IPS-NIHi11 (cell line): ENCODE measurements at regions not wholly inside any gene's neighbourhood (a gene's known extent, or its start where the extent isn't known, plus 50 kb on each side); places are given as distances from the start of the nearest gene placed in this dataset.
"Not testable (repeated sequence)": the region's sequence is repeated elsewhere in the genome, so short reads cannot be mapped to it uniquely, and the experiment has no call there.

Experiments
- DNase-seq: peaks from one replicate; pipeline ENCODE4 v3.0.0; 2012; ENCODE audit warnings: mixed read lengths, low spot score

GRCh38 chr16:31581065-31581464 is 53.4 kb downstream of the AHSP start:
- not testable (repeated sequence) for DNase-seq

GRCh38 chr16:31601737-31602384 is 74.2 kb downstream of the AHSP start:
- DNase-seq = not testable (repeated sequence)

DNA sequence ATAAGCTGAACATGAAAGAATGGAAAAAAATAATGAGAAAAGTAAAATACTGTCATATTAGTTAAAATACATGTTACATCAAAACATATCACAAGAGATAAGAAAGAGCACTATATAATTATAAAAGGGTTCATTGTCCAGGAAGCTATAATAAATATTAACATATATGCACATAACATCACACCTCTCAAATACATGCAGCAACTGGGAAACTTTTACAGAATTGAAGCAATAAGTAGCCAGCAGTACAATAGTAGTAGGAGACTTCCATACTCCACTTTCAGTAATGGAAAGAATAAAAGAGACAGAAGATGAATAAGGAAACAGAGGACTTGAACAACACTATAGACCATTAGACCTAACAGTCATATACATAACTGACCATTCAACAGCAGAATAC is 90.4 kb downstream of the AHSP start:
- no peak for DNase-seq

- no peak for DNase-seq
Observed at GRCh38 chr16:31636433-31636832, 108.7 kb downstream of the AHSP start.

DNA sequence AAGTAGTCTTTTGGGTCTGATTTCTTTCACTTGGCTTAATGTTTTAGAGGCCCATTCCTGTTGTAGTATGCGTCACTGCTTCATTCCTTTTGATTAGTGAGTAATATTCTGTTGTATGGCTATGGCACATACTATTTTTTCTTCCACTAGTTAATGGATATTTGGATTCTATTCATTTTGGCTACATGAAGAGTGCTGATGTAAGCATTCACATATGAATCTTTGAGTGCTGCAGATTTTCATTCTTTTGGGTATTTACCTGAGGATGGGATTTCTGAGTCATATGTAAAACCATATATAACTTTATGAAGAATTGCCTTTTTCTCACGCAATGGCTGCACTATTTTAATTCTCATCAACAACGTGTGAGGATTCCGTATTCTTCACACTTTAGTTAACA is 113.6 kb downstream of the AHSP start:
- DNase-seq = no peak

- DNase-seq = not testable (repeated sequence)
Observed at GRCh38 chr16:31655674-31656073, 128.0 kb downstream of the AHSP start.

DNA sequence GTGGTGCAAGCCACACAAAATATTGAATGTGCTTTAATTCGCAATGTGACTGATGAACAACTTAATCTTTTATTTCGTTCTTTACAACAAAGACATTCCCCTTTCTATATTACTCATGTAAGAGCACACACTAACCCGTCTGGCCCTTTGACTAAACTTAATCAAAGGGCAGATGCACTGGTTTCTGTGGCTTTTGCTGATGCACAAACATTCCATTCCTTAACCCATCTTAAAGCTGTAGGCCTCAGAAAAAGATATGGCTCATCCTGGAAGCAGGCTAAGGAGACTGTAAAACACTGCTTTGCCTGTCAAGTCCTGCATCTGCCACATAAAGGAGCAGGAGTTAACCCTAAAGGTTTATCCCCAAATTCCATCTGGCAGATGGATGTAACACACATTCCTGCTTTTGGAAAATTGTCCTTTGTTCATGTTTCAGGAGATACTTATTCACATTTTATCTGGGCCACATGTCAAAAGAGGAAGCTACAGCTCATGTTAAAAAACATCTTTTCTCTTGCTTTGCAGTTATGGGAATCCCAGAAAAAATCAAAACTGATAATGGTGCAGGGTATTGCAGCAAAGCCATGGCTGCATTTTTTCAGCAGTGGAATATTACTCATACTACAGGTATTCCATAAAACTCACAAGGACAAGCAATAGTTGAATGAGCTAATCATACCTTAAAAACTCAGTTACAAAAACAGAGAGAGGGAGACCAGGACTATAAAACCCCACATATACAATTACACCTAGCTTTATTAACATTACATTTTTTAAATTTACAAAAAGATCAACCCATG is 137.2 kb downstream of the AHSP start:
- no peak for DNase-seq

DNA sequence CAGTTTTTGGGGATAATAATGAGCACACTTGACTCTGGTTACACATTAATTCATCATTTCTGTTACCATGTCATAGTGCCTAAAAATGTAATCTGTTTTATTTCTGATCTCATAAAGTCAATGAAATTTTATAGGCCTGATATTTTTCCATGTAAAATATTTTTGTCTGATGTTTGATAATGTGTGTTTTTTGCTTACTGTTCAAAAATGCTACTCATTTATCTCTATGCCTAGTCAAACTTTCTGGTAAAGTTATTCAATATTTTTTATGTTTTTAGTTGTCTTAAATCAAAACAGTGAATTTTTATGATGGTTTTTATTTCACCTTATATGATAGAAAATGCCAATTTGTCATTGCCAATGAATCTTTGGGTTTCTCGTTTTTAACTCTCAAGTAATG is 147.0 kb downstream of the AHSP start:
- DNase-seq = no peak

GRCh38 chr16:31676731-31677130 is 149.0 kb downstream of the AHSP start:
- DNase-seq = no peak

DNA sequence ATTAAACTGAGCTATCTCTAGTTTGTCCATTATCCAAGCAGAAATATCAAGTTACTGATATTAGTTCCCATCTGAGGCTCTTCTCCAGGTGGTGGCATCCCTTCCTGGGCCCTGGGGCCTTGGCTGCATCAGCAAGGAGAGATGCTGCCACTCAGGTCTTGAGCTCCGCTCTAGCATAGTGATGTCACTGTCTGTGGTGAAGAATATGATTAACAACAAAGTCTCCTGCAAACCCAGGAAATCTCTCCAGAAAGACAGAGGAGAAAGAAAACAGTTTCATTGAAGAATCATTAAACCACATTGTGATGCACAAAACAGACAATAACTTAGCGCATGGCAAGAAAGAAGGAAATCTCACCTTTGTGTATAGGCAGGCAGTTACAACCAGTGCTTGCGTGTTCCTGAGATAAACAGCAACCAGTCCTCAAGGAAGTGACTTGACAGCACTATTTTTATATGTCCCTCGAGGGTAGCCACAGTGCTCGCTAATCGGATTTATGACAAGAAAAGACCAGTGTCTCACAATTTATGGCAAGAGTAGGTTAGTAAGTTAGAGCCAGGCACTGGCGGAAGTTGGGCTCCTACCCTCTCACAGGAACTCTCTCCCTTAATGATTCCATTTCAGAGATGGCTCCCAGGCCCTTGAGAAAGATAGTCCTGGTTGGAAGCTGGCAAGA is 151.1 kb downstream of the AHSP start:
- DNase-seq = no peak

DNA sequence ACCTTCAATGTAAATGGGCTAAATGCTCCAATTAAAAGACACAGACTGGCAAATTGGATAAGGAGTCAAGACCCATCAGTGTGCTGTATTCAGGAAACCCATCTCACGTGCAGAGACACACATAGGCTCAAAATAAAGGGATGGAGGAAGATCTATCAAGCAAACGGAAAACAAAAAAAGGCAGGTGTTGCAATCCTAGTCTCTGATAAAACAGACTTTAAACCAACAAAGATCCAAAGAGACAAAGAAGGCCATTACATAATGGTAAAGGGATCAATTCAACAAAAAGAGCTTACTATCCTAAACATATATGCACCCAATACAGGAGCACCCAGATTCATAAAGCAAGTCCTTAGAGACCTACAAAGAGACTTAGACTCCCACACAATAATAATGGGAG is 161.6 kb downstream of the AHSP start:
- not testable (repeated sequence) for DNase-seq

- not testable (repeated sequence) for DNase-seq
Observed at GRCh38 chr16:31692338-31692737, 164.6 kb downstream of the AHSP start.

- no peak for DNase-seq
Observed at GRCh38 chr16:31693733-31694132, 166.0 kb downstream of the AHSP start.

DNA sequence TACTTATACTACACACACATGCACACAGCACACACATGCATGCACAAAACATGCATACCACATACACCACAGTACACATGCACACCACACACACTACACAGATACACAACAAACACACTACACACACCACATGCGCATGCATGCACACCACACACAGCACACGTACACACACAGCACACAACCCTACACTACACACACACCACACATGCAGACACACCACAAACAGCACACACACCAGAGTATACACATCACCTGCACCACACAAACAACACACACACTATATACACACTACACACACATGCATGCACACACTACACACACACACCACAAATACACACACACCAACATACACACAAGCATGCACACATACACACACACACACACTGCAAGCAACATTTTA is 166.8 kb downstream of the AHSP start:
- no peak for DNase-seq

GRCh38 chr16:31695667-31696066 is 168.0 kb downstream of the AHSP start:
- no peak for DNase-seq

DNA sequence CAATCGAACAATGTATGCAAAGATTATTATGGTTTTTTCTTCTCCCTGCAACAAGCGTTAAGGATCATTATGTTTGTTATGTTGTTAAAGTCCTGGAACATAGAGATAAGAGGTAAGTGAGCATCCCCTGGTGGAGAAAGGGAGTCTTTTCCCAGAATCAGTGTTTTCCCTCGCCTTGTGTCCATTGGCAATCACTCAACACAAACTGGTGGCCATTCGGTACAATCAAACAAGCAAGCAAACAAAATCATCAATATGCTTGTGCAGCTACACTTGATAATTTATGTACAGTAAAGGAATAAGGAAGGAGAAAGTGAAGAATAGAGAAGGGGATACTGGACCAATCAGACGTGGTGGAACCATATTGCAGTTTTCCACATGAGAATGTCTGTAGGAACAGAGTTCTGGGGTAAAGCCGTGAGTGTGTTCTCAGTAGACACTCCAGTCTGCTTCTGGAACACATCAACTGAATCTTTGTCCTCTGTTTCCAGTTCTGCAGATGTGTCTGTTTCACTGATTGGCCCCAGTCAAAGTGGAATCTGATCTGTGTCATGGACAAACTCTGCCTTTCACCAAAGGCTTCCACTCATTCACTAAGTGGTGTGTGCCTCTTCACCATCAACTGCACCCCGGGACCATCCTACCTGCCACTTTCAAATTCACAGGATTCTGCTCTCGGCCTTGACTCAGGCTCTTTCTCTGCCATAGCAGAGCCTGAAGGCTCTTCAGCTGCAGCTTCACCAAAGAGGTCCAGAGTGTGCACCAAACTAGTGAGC is 169.5 kb downstream of the AHSP start:
- DNase-seq = peak; percentile 29

- DNase-seq = no peak
Observed at GRCh38 chr16:31697744-31698125, 170.0 kb downstream of the AHSP start.

GRCh38 chr16:31698901-31699300 is 171.2 kb downstream of the AHSP start:
- no peak for DNase-seq

DNA sequence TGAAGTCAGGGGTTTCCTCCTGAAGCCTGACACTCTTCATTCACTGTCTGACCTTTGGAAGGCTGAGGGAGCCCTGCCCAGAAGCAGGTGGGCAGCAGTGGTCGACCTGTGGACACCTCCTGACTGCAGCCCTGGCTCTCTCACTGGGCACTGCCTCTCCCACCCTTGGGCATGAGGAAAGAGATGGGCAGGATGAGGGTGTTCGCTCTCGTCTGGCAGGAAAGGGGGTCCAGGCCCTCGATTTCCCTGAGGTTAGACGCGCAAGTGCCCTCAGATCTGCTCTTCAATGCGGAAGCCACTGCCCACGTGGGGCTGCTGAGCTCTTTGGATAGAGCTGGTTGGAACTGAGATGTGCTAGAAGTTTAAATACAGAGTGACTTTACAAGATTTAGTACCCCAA is 171.9 kb downstream of the AHSP start:
- no peak for DNase-seq

- peak; percentile 93 for DNase-seq
Observed at GRCh38 chr16:31700200-31700529, 172.5 kb downstream of the AHSP start.

DNA sequence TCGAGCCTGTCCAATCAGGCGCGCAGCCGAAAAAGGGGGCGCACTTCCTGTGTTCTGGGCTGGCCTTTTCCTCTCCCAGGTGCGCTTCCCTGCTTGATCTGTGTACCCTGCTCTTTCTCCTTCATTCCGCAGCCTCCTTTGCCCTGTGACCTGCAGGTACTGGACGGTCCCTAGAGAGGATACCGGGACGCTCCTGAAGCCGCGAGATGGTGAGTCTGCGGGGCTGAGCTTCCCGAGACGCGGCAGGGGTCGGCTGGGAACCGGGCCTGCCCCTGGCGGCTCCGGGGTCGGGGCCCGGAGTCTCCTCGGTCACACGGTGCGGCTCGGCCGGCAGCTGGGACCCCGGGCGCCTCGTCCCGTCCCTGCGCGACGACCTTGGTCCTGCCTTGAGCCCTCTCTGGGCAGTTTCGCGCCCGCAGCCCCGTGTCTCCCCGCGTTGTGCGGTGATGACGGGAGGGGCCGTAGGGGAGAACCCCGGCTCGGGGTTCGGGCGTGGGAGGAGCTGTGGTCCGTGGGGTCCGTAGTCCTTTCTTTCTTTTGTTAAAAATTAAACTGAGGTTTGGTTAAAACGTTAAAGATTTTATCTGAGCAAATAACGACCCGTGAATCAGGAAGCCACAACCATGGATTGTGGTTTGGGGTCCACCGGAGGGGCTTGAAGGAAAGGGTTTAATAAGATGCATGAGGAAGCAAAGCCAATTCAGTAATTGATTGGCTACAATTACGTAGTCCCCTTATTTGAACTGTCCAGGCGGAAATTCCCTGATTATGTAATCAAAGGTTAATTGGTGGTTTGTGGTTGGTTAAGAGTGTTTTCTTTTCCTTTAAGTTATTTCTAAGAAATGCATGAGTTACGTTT is 172.8 kb upstream of the ZNF267 start:
- DNase-seq = no peak

GRCh38 chr16:31701734-31702133 is 171.9 kb upstream of the ZNF267 start:
- DNase-seq = no peak
